IMR-90 (cell line): ENCODE measurements at regions not wholly inside any gene's neighbourhood (a gene's known extent, or its start where the extent isn't known, plus 50 kb on each side); places are given as distances from the start of the nearest gene placed in this dataset.

Experiments
- ATAC-seq: fragments of 200-7000 bp; cut with Tn5 transposase; 2 replicates; pipeline ENCODE4 v1.9.1; 2020; ENCODE audit warnings: low read depth, mild to moderate bottlenecking, moderate library complexity
- BruUV-seq: library from RNA; stranded (reverse); fragments of 400-500 nt; replicated peaks from 2 replicates; lab custom pipeline; 2021; lab: Mats Ljungman, UMichigan
- CTCF ChIA-PET: fragments of 300-600 bp; formaldehyde crosslinking; extraction: SDS; loops from one replicate; lab custom pipeline; 2021; ENCODE audit warnings: antibody characterized with exemption; lab: Yijun Ruan, JAX
- POLR2A ChIA-PET: fragments of 300-600 bp; sonication (Branson Sonifier 250); formaldehyde crosslinking; loops from one replicate; lab custom pipeline; 2022; ENCODE audit warnings: antibody characterized with exemption; ENCODE audit not compliant: unreplicated experiment; lab: Charles Lee
- DNase-seq: peaks from one replicate; pipeline ENCODE4 v3.0.0; 2013
- H2AFZ ChIP-seq: replicated peaks from 2 replicates; pipeline ENCODE3; 2013; ENCODE audit warnings: low read length, mild to moderate bottlenecking; ENCODE audit not compliant: poor library complexity
- H2AK5ac ChIP-seq: 2 replicates; pipeline ENCODE4 v1.6.1; 2013; ENCODE audit warnings: low read depth, low read length, inconsistent platforms
- H2AK9ac ChIP-seq: replicated peaks from 2 replicates; pipeline ENCODE3; 2013; ENCODE audit warnings: mild to moderate bottlenecking, low read depth, low read length, moderate library complexity; ENCODE audit not compliant: poor library complexity
- H2BK120ac ChIP-seq: 2 replicates; pipeline ENCODE4 v1.6.1; 2013; ENCODE audit warnings: low read depth, low read length, inconsistent platforms
- H2BK15ac ChIP-seq: 3 replicates; pipeline ENCODE4 v1.6.1; 2013; ENCODE audit warnings: low read depth, low read length, inconsistent platforms
- H2BK20ac ChIP-seq: 2 replicates; pipeline ENCODE4 v1.6.1; 2013; ENCODE audit warnings: low read depth, mild to moderate bottlenecking, inconsistent platforms, low read length, moderate library complexity
- H2BK5ac ChIP-seq: 2 replicates; pipeline ENCODE4 v1.6.1; 2013; ENCODE audit warnings: mild to moderate bottlenecking, low read depth, low read length, inconsistent platforms; ENCODE audit not compliant: poor library complexity, severe bottlenecking
- H3K14ac ChIP-seq: replicated peaks from 2 replicates; pipeline ENCODE4 v1.6.1; 2013; ENCODE audit warnings: low read depth, low read length, inconsistent platforms
- H3K18ac ChIP-seq: 2 replicates; pipeline ENCODE4 v1.6.1; 2013; ENCODE audit warnings: low read depth, low read length, control low read depth
- H3K23ac ChIP-seq: 2 replicates; pipeline ENCODE4 v1.6.1; 2013; ENCODE audit warnings: low read depth, low read length, inconsistent platforms
- H3K27ac ChIP-seq: 2 replicates; pipeline ENCODE4 v1.5.1; 2013; ENCODE audit warnings: mild to moderate bottlenecking, control low read depth, low read length; ENCODE audit not compliant: insufficient read depth
- H3K27me3 ChIP-seq: 2 replicates; pipeline ENCODE4 v1.6.1; 2013; ENCODE audit warnings: low read length; ENCODE audit not compliant: control insufficient read depth, insufficient read depth
- H3K36me3 ChIP-seq: 2 replicates; pipeline ENCODE4 v1.6.1; 2013; ENCODE audit warnings: low read length, mixed read lengths; ENCODE audit not compliant: control insufficient read depth, insufficient read depth
- H3K4ac ChIP-seq: 2 replicates; pipeline ENCODE4 v1.6.1; 2013; ENCODE audit warnings: low read depth, low read length, inconsistent platforms
- H3K4me1 ChIP-seq: 2 replicates; pipeline ENCODE4 v1.6.1; 2013; ENCODE audit warnings: low read length, mixed read lengths; ENCODE audit not compliant: control insufficient read depth, insufficient read depth
- H3K4me2 ChIP-seq: 2 replicates; pipeline ENCODE4 v1.6.1; 2013; ENCODE audit warnings: low read depth, mild to moderate bottlenecking, control low read depth, low read length, moderate library complexity
- H3K4me3 ChIP-seq: 2 replicates; pipeline ENCODE4 v1.5.1; 2013; ENCODE audit warnings: low read depth, mild to moderate bottlenecking, control low read depth, low read length, moderate library complexity; ENCODE audit not compliant: insufficient read depth
- H3K56ac ChIP-seq: 2 replicates; pipeline ENCODE4 v1.6.1; 2013; ENCODE audit warnings: low read length, inconsistent platforms; ENCODE audit not compliant: insufficient read depth; ENCODE audit errors: extremely low read depth
- H3K79me1 ChIP-seq, 2 experiments: 2 replicates each; pipeline ENCODE4 v1.6.1; 2013; ENCODE audit warnings: low read length in 2 of 2, inconsistent platforms in 1 of 2, low read depth in 1 of 2
- H3K9ac ChIP-seq: 2 replicates; pipeline ENCODE4 v1.6.1; 2013; ENCODE audit warnings: low read depth, low read length, control low read depth
- H3K9me1 ChIP-seq: 2 replicates; pipeline ENCODE4 v1.6.1; 2013; ENCODE audit warnings: low read length, inconsistent platforms; ENCODE audit not compliant: insufficient read depth
- H3K9me3 ChIP-seq: 2 replicates; pipeline ENCODE4 v1.6.1; 2013; ENCODE audit warnings: low read length; ENCODE audit not compliant: control insufficient read depth, insufficient read depth
- H4K20me1 ChIP-seq: 2 replicates; pipeline ENCODE4 v1.6.1; 2013; ENCODE audit warnings: low read length, inconsistent platforms; ENCODE audit not compliant: insufficient read depth
- H4K5ac ChIP-seq: 2 replicates; pipeline ENCODE4 v1.6.1; 2013; ENCODE audit warnings: mild to moderate bottlenecking, low read depth, low read length, control low read depth
- H4K8ac ChIP-seq, 2 experiments: 2 replicates each; pipeline ENCODE4 v1.6.1; 2013; ENCODE audit warnings: low read depth in 2 of 2, low read length in 2 of 2, control low read depth in 1 of 2, inconsistent platforms in 1 of 2
- H4K91ac ChIP-seq: 2 replicates; pipeline ENCODE4 v1.6.1; 2013; ENCODE audit warnings: low read depth, low read length, inconsistent platforms; ENCODE audit not compliant: insufficient read depth
- CEBPB ChIP-seq: IDR thresholded peaks from 2 replicates; pipeline ENCODE4 v1.6.1; 2012; ENCODE audit warnings: low read depth, low read length, improper control_type of control experiment
- CHD1 ChIP-seq: IDR thresholded peaks from 2 replicates; pipeline ENCODE4 v1.6.1; 2012; ENCODE audit warnings: low read depth, low read length, improper control_type of control experiment
- FOS ChIP-seq: fragments of 150-350 bp; IDR thresholded peaks from 2 replicates; pipeline ENCODE4 v1.6.1; 2016; ENCODE audit warnings: low read depth, low read length
- MAFK ChIP-seq: IDR thresholded peaks from 2 replicates; pipeline ENCODE4 v1.6.1; 2012; ENCODE audit warnings: low read depth, low read length, improper control_type of control experiment
- MAZ ChIP-seq: IDR thresholded peaks from 2 replicates; pipeline ENCODE4 v1.6.1; 2012; ENCODE audit warnings: low read depth, mild to moderate bottlenecking, low read length, improper control_type of control experiment, moderate library complexity, borderline replicate concordance
- MXI1 ChIP-seq: IDR thresholded peaks from 2 replicates; pipeline ENCODE4 v1.6.1; 2012; ENCODE audit warnings: low read depth, mild to moderate bottlenecking, low read length, moderate library complexity, borderline replicate concordance
- NFE2L2 ChIP-seq: fragments of 150-350 bp; IDR thresholded peaks from 2 replicates; pipeline ENCODE4 v1.6.1; 2016; ENCODE audit warnings: low read depth, mild to moderate bottlenecking, low read length
- POLR2A ChIP-seq: IDR thresholded peaks from 2 replicates; pipeline ENCODE4 v1.6.1; 2012; ENCODE audit warnings: mild to moderate bottlenecking, low read depth, low read length
- RAD21 ChIP-seq: IDR thresholded peaks from 2 replicates; pipeline ENCODE4 v1.6.1; 2012; ENCODE audit warnings: low read length, improper control_type of control experiment
- RCOR1 ChIP-seq: IDR thresholded peaks from 2 replicates; pipeline ENCODE4 v1.6.1; 2012; ENCODE audit warnings: mild to moderate bottlenecking, low read length, improper control_type of control experiment; ENCODE audit not compliant: insufficient replicate concordance
- RFX5 ChIP-seq: IDR thresholded peaks from 2 replicates; pipeline ENCODE4 v1.8.0; 2012; ENCODE audit warnings: low read depth, mild to moderate bottlenecking, low read length, moderate library complexity
- SMC3 ChIP-seq: fragments of 150-350 bp; IDR thresholded peaks from 2 replicates; pipeline ENCODE4 v1.6.1; 2016; ENCODE audit warnings: low read depth, mild to moderate bottlenecking, antibody characterized with exemption, low read length, moderate library complexity
- WGBS, 2 experiments: methylation state at CpG; one replicate each; pipeline versions ENCODE4 v1.1.5 to v1.1.7; 2013; ENCODE audit warnings: missing lambda C conversion rate in 2 of 2; ENCODE audit not compliant: insufficient read length in 1 of 2; ENCODE audit errors: extremely low coverage in 2 of 2; 5-methylcytosine and 5-hydroxymethylcytosine counted together
- dilution Hi-C: fragments of 300-500 bp; cut with HindIII; formaldehyde crosslinking; loops from one replicate; pipeline ENCODE4 v1.14.3; 2018; ENCODE audit warnings: low sequenced_read_pairs; ENCODE audit not compliant: unreplicated experiment
- in situ Hi-C: fragments of 300-500 bp; cut with MboI; formaldehyde crosslinking; loops from 3 replicates; pipeline ENCODE4 v1.14.3; 2019; ENCODE audit warnings: low sequenced_read_pairs, inconsistent platforms, mixed read lengths
- intact Hi-C: fragments of 100-400 bp; cut with micrococcal nuclease; formaldehyde crosslinking; loops from 2 replicates; pipeline ENCODE4 v1.10.0; 2022
- TF ChIP-seq, protein P1 (sequence below): fragments of 150-350 bp; IDR thresholded peaks from 2 replicates; pipeline ENCODE4 v1.6.1; 2017; ENCODE audit warnings: mild to moderate bottlenecking, antibody characterized with exemption, low read length, low read depth
- TF ChIP-seq, protein P2 (sequence below): fragments of 150-350 bp; IDR thresholded peaks from 2 replicates; pipeline ENCODE4 v1.6.1; 2016; ENCODE audit warnings: low read depth, mild to moderate bottlenecking, low read length, moderate library complexity, borderline replicate concordance
- TF ChIP-seq, protein P3 (sequence below): conservative IDR thresholded peaks from 2 replicates; pipeline ENCODE4 v1.5.1; 2012; ENCODE audit warnings: mild to moderate bottlenecking, low read depth, low read length, improper control_type of control experiment

DNA sequence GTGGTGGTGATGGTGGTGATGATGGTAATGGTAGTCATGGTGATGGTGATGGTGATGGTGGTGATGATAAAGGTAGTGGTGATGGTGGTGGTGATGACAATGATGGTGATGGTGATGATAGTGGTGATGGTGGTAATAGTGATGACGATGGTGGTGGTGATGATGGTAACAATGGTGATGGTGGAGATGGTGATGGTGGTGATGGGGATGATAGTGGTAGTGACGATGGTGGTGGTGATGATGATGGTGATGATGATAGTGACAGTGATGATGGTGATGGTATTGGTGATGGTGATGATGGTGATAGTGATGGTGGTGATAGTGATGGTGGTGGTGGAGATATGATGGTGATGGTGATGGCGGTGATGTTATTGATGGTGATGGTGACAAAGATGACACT lies 108.4 kb upstream of the NKX1-1 start:
- H3K23ac ChIP-seq: no peak overlapping the region
- H2AK9ac ChIP-seq: no peak overlapping the region
- no peak for TF ChIP-seq RAD21
- no peak for TF ChIP-seq RFX5
- no peak for TF ChIP-seq NFE2L2
- TF ChIP-seq SMC3: no peak
- no peak for TF ChIP-seq FOS
- TF ChIP-seq CEBPB: no peak
- TF ChIP-seq, protein P1, sequence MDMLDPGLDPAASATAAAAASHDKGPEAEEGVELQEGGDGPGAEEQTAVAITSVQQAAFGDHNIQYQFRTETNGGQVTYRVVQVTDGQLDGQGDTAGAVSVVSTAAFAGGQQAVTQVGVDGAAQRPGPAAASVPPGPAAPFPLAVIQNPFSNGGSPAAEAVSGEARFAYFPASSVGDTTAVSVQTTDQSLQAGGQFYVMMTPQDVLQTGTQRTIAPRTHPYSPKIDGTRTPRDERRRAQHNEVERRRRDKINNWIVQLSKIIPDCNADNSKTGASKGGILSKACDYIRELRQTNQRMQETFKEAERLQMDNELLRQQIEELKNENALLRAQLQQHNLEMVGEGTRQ: no peak
- TF ChIP-seq, protein P2, sequence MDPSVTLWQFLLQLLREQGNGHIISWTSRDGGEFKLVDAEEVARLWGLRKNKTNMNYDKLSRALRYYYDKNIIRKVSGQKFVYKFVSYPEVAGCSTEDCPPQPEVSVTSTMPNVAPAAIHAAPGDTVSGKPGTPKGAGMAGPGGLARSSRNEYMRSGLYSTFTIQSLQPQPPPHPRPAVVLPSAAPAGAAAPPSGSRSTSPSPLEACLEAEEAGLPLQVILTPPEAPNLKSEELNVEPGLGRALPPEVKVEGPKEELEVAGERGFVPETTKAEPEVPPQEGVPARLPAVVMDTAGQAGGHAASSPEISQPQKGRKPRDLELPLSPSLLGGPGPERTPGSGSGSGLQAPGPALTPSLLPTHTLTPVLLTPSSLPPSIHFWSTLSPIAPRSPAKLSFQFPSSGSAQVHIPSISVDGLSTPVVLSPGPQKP: no peak
- TF ChIP-seq CHD1: no peak
- no peak for TF ChIP-seq MAFK
- no peak for TF ChIP-seq MXI1
- no peak for TF ChIP-seq MAZ
- TF ChIP-seq RCOR1: no peak
- no peak for TF ChIP-seq POLR2A
- TF ChIP-seq, protein P3, sequence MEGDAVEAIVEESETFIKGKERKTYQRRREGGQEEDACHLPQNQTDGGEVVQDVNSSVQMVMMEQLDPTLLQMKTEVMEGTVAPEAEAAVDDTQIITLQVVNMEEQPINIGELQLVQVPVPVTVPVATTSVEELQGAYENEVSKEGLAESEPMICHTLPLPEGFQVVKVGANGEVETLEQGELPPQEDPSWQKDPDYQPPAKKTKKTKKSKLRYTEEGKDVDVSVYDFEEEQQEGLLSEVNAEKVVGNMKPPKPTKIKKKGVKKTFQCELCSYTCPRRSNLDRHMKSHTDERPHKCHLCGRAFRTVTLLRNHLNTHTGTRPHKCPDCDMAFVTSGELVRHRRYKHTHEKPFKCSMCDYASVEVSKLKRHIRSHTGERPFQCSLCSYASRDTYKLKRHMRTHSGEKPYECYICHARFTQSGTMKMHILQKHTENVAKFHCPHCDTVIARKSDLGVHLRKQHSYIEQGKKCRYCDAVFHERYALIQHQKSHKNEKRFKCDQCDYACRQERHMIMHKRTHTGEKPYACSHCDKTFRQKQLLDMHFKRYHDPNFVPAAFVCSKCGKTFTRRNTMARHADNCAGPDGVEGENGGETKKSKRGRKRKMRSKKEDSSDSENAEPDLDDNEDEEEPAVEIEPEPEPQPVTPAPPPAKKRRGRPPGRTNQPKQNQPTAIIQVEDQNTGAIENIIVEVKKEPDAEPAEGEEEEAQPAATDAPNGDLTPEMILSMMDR: no peak
- no peak overlapping the region for H2BK120ac ChIP-seq
- H3K4me1 ChIP-seq: no peaks in the 10 kb centered on the region
- H2BK5ac ChIP-seq: peak overlapping the region; percentile 50
- no peak overlapping the region for H3K14ac ChIP-seq
- H3K36me3 ChIP-seq: no peaks in the 10 kb centered on the region
- ATAC-seq: no peak
- no peaks in the 10 kb centered on the region for H3K79me1 ChIP-seq
- H3K56ac ChIP-seq: no peak overlapping the region
- WGBS, 2 experiments: 81% methylated on average over 3 of the region's 3 CpGs; no CpG with 5 or more reads in 1 of the 2 experiments
- H3K18ac ChIP-seq: no peak overlapping the region
- H3K9ac ChIP-seq: no peak overlapping the region
- H3K4me3 ChIP-seq: no peak overlapping the region
- H3K4ac ChIP-seq: no peak overlapping the region
- ChIA-PET POLR2A (no interaction called here), CTCF (no interaction called here)
- H2AK5ac ChIP-seq: no peak overlapping the region
- peak overlapping the region; percentile 43 for H2AFZ ChIP-seq
- peaks cover 62% of the 10 kb centered on the region for H3K27me3 ChIP-seq
- no peak overlapping the region for H4K91ac ChIP-seq
- dilution Hi-C loops: no loop called here
- no peak for DNase-seq
- H2BK20ac ChIP-seq: no peak overlapping the region
- no peak overlapping the region for H3K27ac ChIP-seq
- no TSS peak for BruUV-seq
- no peak overlapping the region for H4K5ac ChIP-seq
- H4K8ac ChIP-seq: no peak overlapping the region
- H2BK15ac ChIP-seq: no peak overlapping the region
- intact Hi-C loops: loop anchor here (5.0 kb wide), 1 partner anchor 157 kb away; no protein-coding TSS in a partner anchor
- peaks cover 9% of the 10 kb centered on the region; the same call in 1 of the 2 replicates for H3K9me3 ChIP-seq
- in situ Hi-C loops: no loop called here
- no peaks in the 10 kb centered on the region; the same call in 1 of the 2 replicates for H4K20me1 ChIP-seq
- no peak overlapping the region for H3K4me2 ChIP-seq
- no peaks in the 10 kb centered on the region for H3K9me1 ChIP-seq
